ENCODE measurements at regions not wholly inside any gene's neighbourhood (a gene's known extent, or its start where the extent isn't known, plus 50 kb on each side); places are given as distances from the start of the nearest gene placed in this dataset.

- H3K79me2 ChIP-seq (ENCODE audit: insufficient read depth, low read length) = no peaks in the 10 kb centered on the region
- no peak overlapping the region for H3K4me2 ChIP-seq (ENCODE audit: low read length)
- Mint-ChIP-seq H3K9me3 (ENCODE audit: unreplicated experiment) (peaks cover 5% of the 10 kb centered on the region), H3K27me3 (ENCODE audit: low read depth, unreplicated experiment) (peaks cover 34% of the 10 kb centered on the region), H3K4me3 (ENCODE audit: unreplicated experiment) (no peak overlapping the region), H3K27ac (ENCODE audit: unreplicated experiment) (no peak overlapping the region), H3K4me1 (ENCODE audit: low read depth, unreplicated experiment) (no peaks in the 10 kb centered on the region), H3K36me3 (ENCODE audit: low read depth, unreplicated experiment) (no peaks in the 10 kb centered on the region)
- H2AFZ ChIP-seq (ENCODE audit: low read depth, low read length) = no peak overlapping the region
- H4K20me1 ChIP-seq (ENCODE audit: insufficient read depth, low read length) = no peaks in the 10 kb centered on the region
- no peak for FAIRE-seq
- peaks cover 25% of the 10 kb centered on the region for H3K27me3 ChIP-seq (ENCODE audit: insufficient read depth, low read length)
- no peaks in the 10 kb centered on the region for H3K4me1 ChIP-seq (ENCODE audit: insufficient read depth, low read length)
- no peak overlapping the region for H3K27ac ChIP-seq (ENCODE audit: low read depth, low read length)
- no peak for DNase-seq (ENCODE audit: low read depth)
- no peak overlapping the region for H3K9ac ChIP-seq (ENCODE audit: low read length)
- peaks cover 5% of the 10 kb centered on the region for H3K9me3 ChIP-seq (ENCODE audit: insufficient read depth, low read depth, low read length)
- H3K4me3 ChIP-seq (ENCODE audit: insufficient read depth, low read depth, low read length) = no peak overlapping the region
- H3K36me3 ChIP-seq (ENCODE audit: insufficient read depth, low read length) = no peaks in the 10 kb centered on the region
- TF ChIP-seq EZH2 (IDR thresholded peaks at IDR 0.05; ENCODE audit: insufficient read depth, low read length) = no peak
- TF ChIP-seq CTCF (IDR thresholded peaks at IDR 0.05; ENCODE audit: insufficient read depth, low read depth, low read length) = no peak
Observed at GRCh38 chr7:155928583-155928982, 116.3 kb upstream of the SHH start.

- H3K9me3 ChIP-seq (ENCODE audit: insufficient read depth, low read depth, low read length) = peaks cover 5% of the 10 kb centered on the region
- DNase-seq (ENCODE audit: low read depth) = no peak
- H3K4me1 Mint-ChIP-seq (ENCODE audit: low read depth, unreplicated experiment) = no peaks in the 10 kb centered on the region
- no peak overlapping the region for H3K27ac ChIP-seq (ENCODE audit: low read depth, low read length)
- no peaks in the 10 kb centered on the region for H3K4me1 ChIP-seq (ENCODE audit: insufficient read depth, low read length)
- peaks cover 29% of the 10 kb centered on the region for H3K27me3 ChIP-seq (ENCODE audit: insufficient read depth, low read length)
- no peak overlapping the region for H3K4me3 Mint-ChIP-seq (ENCODE audit: unreplicated experiment)
- H3K9ac ChIP-seq (ENCODE audit: low read length) = no peak overlapping the region
- H3K79me2 ChIP-seq (ENCODE audit: insufficient read depth, low read length) = no peaks in the 10 kb centered on the region
- H3K27ac Mint-ChIP-seq (ENCODE audit: unreplicated experiment) = no peak overlapping the region
- TF ChIP-seq EZH2 (IDR thresholded peaks at IDR 0.05; ENCODE audit: insufficient read depth, low read length) (no peak), CTCF (IDR thresholded peaks at IDR 0.05; ENCODE audit: insufficient read depth, low read depth, low read length) (no peak)
- no peak for FAIRE-seq
- no peak overlapping the region for H2AFZ ChIP-seq (ENCODE audit: low read depth, low read length)
- no peaks in the 10 kb centered on the region for H4K20me1 ChIP-seq (ENCODE audit: insufficient read depth, low read length)
- peaks cover 36% of the 10 kb centered on the region for H3K27me3 Mint-ChIP-seq (ENCODE audit: low read depth, unreplicated experiment)
- H3K4me2 ChIP-seq (ENCODE audit: low read length) = no peak overlapping the region
- H3K9me3 Mint-ChIP-seq (ENCODE audit: unreplicated experiment) = peaks cover 5% of the 10 kb centered on the region
- no peaks in the 10 kb centered on the region for H3K36me3 ChIP-seq (ENCODE audit: insufficient read depth, low read length)
- no peak overlapping the region for H3K4me3 ChIP-seq (ENCODE audit: insufficient read depth, low read depth, low read length)
- no peaks in the 10 kb centered on the region for H3K36me3 Mint-ChIP-seq (ENCODE audit: low read depth, unreplicated experiment)
Observed at GRCh38 chr7:155927905-155928304, 115.6 kb upstream of the SHH start.

- H3K4me1 Mint-ChIP-seq (ENCODE audit: low read depth, unreplicated experiment) = no peaks in the 10 kb centered on the region
Observed at GRCh38 chr7:155925682-155926081, 113.4 kb upstream of the SHH start.

More at GRCh38 chr7:155925682-155926081, 113.4 kb upstream of the SHH start:
- H3K4me2 ChIP-seq (ENCODE audit: low read length) = no peak overlapping the region
- FAIRE-seq = no peak
- H3K4me1 ChIP-seq (ENCODE audit: insufficient read depth, low read length) = no peaks in the 10 kb centered on the region
- Mint-ChIP-seq H3K36me3 (ENCODE audit: low read depth, unreplicated experiment) (no peaks in the 10 kb centered on the region), H3K9me3 (ENCODE audit: unreplicated experiment) (peaks cover 2% of the 10 kb centered on the region), H3K27ac (ENCODE audit: unreplicated experiment) (no peak overlapping the region), H3K4me3 (ENCODE audit: unreplicated experiment) (no peak overlapping the region), H3K27me3 (ENCODE audit: low read depth, unreplicated experiment) (peaks cover 30% of the 10 kb centered on the region)
- H3K9ac ChIP-seq (ENCODE audit: low read length) = no peak overlapping the region
- no peak for DNase-seq (ENCODE audit: low read depth)
- no peak overlapping the region for H3K4me3 ChIP-seq (ENCODE audit: insufficient read depth, low read depth, low read length)
- H3K79me2 ChIP-seq (ENCODE audit: insufficient read depth, low read length) = no peaks in the 10 kb centered on the region
- H3K27me3 ChIP-seq (ENCODE audit: insufficient read depth, low read length) = peaks cover 30% of the 10 kb centered on the region
- H3K36me3 ChIP-seq (ENCODE audit: insufficient read depth, low read length) = no peaks in the 10 kb centered on the region
- H2AFZ ChIP-seq (ENCODE audit: low read depth, low read length) = no peak overlapping the region
- no peak overlapping the region for H3K27ac ChIP-seq (ENCODE audit: low read depth, low read length)
- no peaks in the 10 kb centered on the region for H4K20me1 ChIP-seq (ENCODE audit: insufficient read depth, low read length)
- TF ChIP-seq CTCF (IDR thresholded peaks at IDR 0.05; ENCODE audit: insufficient read depth, low read depth, low read length) = no peak
- TF ChIP-seq EZH2 (IDR thresholded peaks at IDR 0.05; ENCODE audit: insufficient read depth, low read length) = no peak
- H3K9me3 ChIP-seq (ENCODE audit: insufficient read depth, low read depth, low read length) = peaks cover 5% of the 10 kb centered on the region
